ENCODE measurements at regions not wholly inside any gene's neighbourhood (a gene's known extent, or its start where the extent isn't known, plus 50 kb on each side); places are given as distances from the start of the nearest gene placed in this dataset.

GRCh38 chr13:91097269-91097668 is 250.2 kb upstream of the MIR17HG start:
- 78 to 84% methylated on average over 5 of the region's 5 CpGs for WGBS, 2 donors
- Histone ChIP-seq H3K27me3 (ENCODE audit: control insufficient read depth in 1 of 2, insufficient read depth in 2 of 2, low read length in 2 of 2) (no peaks in the 10 kb centered on the region), H3K4me3 (ENCODE audit: low read depth in 1 of 2, low read length in 2 of 2) (no peak overlapping the region), H3K4me1 (ENCODE audit: control insufficient read depth in 2 of 2, insufficient read depth in 2 of 2, low read length in 1 of 2) (no peaks in the 10 kb centered on the region), H3K9me3 (ENCODE audit: control insufficient read depth in 2 of 2, insufficient read depth in 1 of 2, low read depth in 1 of 2, low read length in 1 of 2) (no peaks in the 10 kb centered on the region), H3K36me3 (ENCODE audit: control insufficient read depth in 2 of 2, insufficient read depth in 2 of 2, low read length in 1 of 2) (no peaks in the 10 kb centered on the region), H3K27ac (ENCODE audit: low read depth in 2 of 2, low read length in 1 of 2) (no peak overlapping the region)

DNA sequence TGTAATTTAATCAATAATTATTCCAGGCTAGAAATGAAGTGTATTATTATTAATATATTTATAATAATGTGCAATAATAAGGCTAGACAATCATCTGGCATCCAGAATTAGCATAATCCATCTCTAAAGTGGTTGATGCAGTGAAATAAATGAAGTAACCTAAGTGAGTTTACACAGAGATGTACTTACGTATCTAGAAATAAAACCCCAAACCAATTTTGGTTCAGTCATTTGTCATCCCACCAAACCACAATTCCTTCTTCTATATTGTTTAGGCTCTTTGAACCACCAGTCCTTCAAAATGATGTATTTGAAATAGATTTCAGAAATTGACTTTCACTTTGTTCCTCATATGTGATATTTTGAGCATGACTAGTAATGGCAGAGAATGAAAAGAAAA is 247.6 kb upstream of the MIR17HG start:
- no peak overlapping the region for H3K4me3 ChIP-seq (ENCODE audit: low read depth in 1 of 2, low read length in 2 of 2)
- no peaks in the 10 kb centered on the region for H3K27me3 ChIP-seq (ENCODE audit: control insufficient read depth in 1 of 2, insufficient read depth in 2 of 2, low read length in 2 of 2)
- no peaks in the 10 kb centered on the region for H3K4me1 ChIP-seq (ENCODE audit: control insufficient read depth in 2 of 2, insufficient read depth in 2 of 2, low read length in 1 of 2)
- H3K27ac ChIP-seq (ENCODE audit: low read depth in 2 of 2, low read length in 1 of 2): no peak overlapping the region
- 47 to 76% methylated on average over 1 of the region's 1 CpG for WGBS, 2 donors
- H3K9me3 ChIP-seq (ENCODE audit: control insufficient read depth in 2 of 2, insufficient read depth in 1 of 2, low read depth in 1 of 2, low read length in 1 of 2): no peaks in the 10 kb centered on the region
- H3K36me3 ChIP-seq (ENCODE audit: control insufficient read depth in 2 of 2, insufficient read depth in 2 of 2, low read length in 1 of 2): no peaks in the 10 kb centered on the region

DNA sequence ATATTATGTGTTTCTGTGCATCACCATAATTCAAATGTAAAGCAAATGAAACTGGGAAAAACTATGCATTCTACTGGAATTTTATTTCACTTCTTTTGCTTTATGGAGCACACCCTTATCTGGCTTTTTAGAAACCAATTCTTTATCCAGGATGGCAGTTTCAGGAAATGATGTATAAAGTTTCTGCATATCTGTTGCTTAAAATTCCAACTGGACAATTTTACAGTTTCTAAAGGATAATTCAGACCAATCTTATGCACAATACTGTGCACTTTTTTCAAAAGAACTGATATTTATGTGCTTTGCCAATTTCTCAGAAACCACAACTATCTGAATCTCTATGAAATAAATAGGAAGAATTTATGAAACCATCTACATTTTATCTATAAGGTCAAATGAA is 246.5 kb upstream of the MIR17HG start:
- Histone ChIP-seq H3K4me1 (ENCODE audit: control insufficient read depth in 2 of 2, insufficient read depth in 2 of 2, low read length in 1 of 2) (no peaks in the 10 kb centered on the region), H3K9me3 (ENCODE audit: control insufficient read depth in 2 of 2, insufficient read depth in 1 of 2, low read depth in 1 of 2, low read length in 1 of 2) (no peaks in the 10 kb centered on the region)

DNA sequence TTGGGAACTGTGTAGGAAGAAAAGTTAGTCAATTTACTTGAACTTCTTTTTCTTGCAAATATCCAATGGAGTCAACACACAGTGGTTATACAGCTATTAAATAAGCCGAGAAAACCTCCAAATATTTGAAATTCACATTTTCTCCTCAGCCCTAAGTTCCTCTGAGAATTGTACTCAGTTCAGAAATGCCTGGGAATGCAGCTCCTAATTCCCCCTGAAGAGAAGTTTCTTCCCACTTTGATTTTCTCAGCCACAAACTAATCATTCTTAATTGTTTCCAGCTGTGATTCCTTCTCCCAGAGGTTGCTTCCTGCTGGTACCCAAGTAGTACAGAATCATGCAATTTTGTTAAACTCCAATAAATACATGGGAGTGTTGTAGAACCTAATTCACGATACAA is 246.1 kb upstream of the MIR17HG start:
- no peaks in the 10 kb centered on the region for H3K27me3 ChIP-seq (ENCODE audit: control insufficient read depth in 1 of 2, insufficient read depth in 2 of 2, low read length in 2 of 2)
- no peak overlapping the region for H3K27ac ChIP-seq (ENCODE audit: low read depth in 2 of 2, low read length in 1 of 2)
- H3K36me3 ChIP-seq (ENCODE audit: control insufficient read depth in 2 of 2, insufficient read depth in 2 of 2, low read length in 1 of 2): no peaks in the 10 kb centered on the region
- WGBS, 2 donors: 60 to 63% methylated on average over 2 of the region's 2 CpGs
- H3K4me3 ChIP-seq (ENCODE audit: low read depth in 1 of 2, low read length in 2 of 2): no peak overlapping the region
- H3K4me1 ChIP-seq (ENCODE audit: control insufficient read depth in 2 of 2, insufficient read depth in 2 of 2, low read length in 1 of 2): no peaks in the 10 kb centered on the region
- no peaks in the 10 kb centered on the region for H3K9me3 ChIP-seq (ENCODE audit: control insufficient read depth in 2 of 2, insufficient read depth in 1 of 2, low read depth in 1 of 2, low read length in 1 of 2)

More for the DNA sequence above, 246.5 kb upstream of the MIR17HG start:
- H3K27ac ChIP-seq (ENCODE audit: low read depth in 2 of 2, low read length in 1 of 2): no peak overlapping the region
- H3K4me3 ChIP-seq (ENCODE audit: low read depth in 1 of 2, low read length in 2 of 2): no peak overlapping the region
- no peaks in the 10 kb centered on the region for H3K36me3 ChIP-seq (ENCODE audit: control insufficient read depth in 2 of 2, insufficient read depth in 2 of 2, low read length in 1 of 2)
- H3K27me3 ChIP-seq (ENCODE audit: control insufficient read depth in 1 of 2, insufficient read depth in 2 of 2, low read length in 2 of 2): no peaks in the 10 kb centered on the region

- Histone ChIP-seq H3K27ac (ENCODE audit: low read depth in 2 of 2, low read length in 1 of 2) (no peak overlapping the region), H3K9me3 (ENCODE audit: control insufficient read depth in 2 of 2, insufficient read depth in 1 of 2, low read depth in 1 of 2, low read length in 1 of 2) (no peaks in the 10 kb centered on the region), H3K36me3 (ENCODE audit: control insufficient read depth in 2 of 2, insufficient read depth in 2 of 2, low read length in 1 of 2) (no peaks in the 10 kb centered on the region), H3K4me3 (ENCODE audit: low read depth in 1 of 2, low read length in 2 of 2) (no peak overlapping the region), H3K4me1 (ENCODE audit: control insufficient read depth in 2 of 2, insufficient read depth in 2 of 2, low read length in 1 of 2) (no peaks in the 10 kb centered on the region), H3K27me3 (ENCODE audit: control insufficient read depth in 1 of 2, insufficient read depth in 2 of 2, low read length in 2 of 2) (no peaks in the 10 kb centered on the region)
- 86 to 93% methylated on average over 3 of the region's 3 CpGs for WGBS, 2 donors
Measured at GRCh38 chr13:91105270-91105669, 242.2 kb upstream of the MIR17HG start.

- no peaks in the 10 kb centered on the region for H3K9me3 ChIP-seq (ENCODE audit: control insufficient read depth in 2 of 2, insufficient read depth in 1 of 2, low read depth in 1 of 2, low read length in 1 of 2)
- WGBS, 2 donors: 83 to 91% methylated on average over 2 of the region's 2 CpGs
- no peaks in the 10 kb centered on the region for H3K4me1 ChIP-seq (ENCODE audit: control insufficient read depth in 2 of 2, insufficient read depth in 2 of 2, low read length in 1 of 2)
- H3K4me3 ChIP-seq (ENCODE audit: low read depth in 1 of 2, low read length in 2 of 2): no peak overlapping the region
- no peaks in the 10 kb centered on the region for H3K27me3 ChIP-seq (ENCODE audit: control insufficient read depth in 1 of 2, insufficient read depth in 2 of 2, low read length in 2 of 2)
- no peak overlapping the region for H3K27ac ChIP-seq (ENCODE audit: low read depth in 2 of 2, low read length in 1 of 2)
- no peaks in the 10 kb centered on the region for H3K36me3 ChIP-seq (ENCODE audit: control insufficient read depth in 2 of 2, insufficient read depth in 2 of 2, low read length in 1 of 2)
Measured at GRCh38 chr13:91106565-91106964, 240.9 kb upstream of the MIR17HG start.

- Histone ChIP-seq H3K36me3 (ENCODE audit: control insufficient read depth in 2 of 2, insufficient read depth in 2 of 2, low read length in 1 of 2) (no peaks in the 10 kb centered on the region), H3K4me3 (ENCODE audit: low read depth in 1 of 2, low read length in 2 of 2) (no peak overlapping the region), H3K9me3 (ENCODE audit: control insufficient read depth in 2 of 2, insufficient read depth in 1 of 2, low read depth in 1 of 2, low read length in 1 of 2) (no peaks in the 10 kb centered on the region), H3K27ac (ENCODE audit: low read depth in 2 of 2, low read length in 1 of 2) (no peak overlapping the region), H3K4me1 (ENCODE audit: control insufficient read depth in 2 of 2, insufficient read depth in 2 of 2, low read length in 1 of 2) (no peaks in the 10 kb centered on the region), H3K27me3 (ENCODE audit: control insufficient read depth in 1 of 2, insufficient read depth in 2 of 2, low read length in 2 of 2) (no peaks in the 10 kb centered on the region)
- 85 to 87% methylated on average over 1 of the region's 1 CpG for WGBS, 2 donors
Measured at GRCh38 chr13:91108315-91108714, 239.2 kb upstream of the MIR17HG start.

DNA sequence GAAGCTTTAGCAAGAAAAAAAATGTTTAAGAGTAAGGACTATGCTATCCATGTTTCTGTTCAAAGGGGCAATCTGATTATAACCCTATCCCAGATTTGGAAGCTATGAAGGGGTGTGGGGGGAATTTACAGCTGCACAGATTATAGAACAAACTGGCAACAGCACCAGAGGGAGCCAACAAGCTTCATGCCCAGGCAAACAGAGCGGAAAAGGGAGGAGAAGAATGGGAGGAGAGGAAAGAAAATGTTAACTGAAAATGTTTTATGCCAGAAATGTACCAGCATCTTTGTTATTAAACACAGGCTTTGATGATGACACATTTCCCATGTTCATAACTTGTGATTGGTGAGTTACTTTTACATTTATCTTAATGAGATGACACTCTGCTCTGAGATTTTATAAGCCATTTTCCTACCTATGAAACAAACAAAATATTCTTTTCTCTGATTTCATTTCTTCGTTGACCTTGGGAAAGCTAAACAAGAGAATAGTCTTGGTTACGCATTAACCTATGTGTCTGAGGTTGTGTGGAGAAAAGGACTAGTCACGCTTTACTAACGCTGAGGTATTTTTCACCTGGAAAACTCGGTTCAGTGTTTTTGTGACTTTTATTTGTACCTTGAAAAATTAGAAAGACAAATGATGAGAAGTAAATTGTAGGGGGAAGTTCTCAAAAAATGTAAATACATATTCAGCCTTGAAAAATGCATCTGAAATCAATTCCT is 235.8 kb upstream of the MIR17HG start:
- H3K4me1 ChIP-seq (ENCODE audit: control insufficient read depth in 2 of 2, insufficient read depth in 2 of 2, low read length in 1 of 2): no peaks in the 10 kb centered on the region
- 46% methylated on average over 6 of the region's 6 CpGs for WGBS, 2 donors
- H3K27ac ChIP-seq (ENCODE audit: low read depth in 2 of 2, low read length in 1 of 2): no peak overlapping the region
- H3K36me3 ChIP-seq (ENCODE audit: control insufficient read depth in 2 of 2, insufficient read depth in 2 of 2, low read length in 1 of 2): no peaks in the 10 kb centered on the region
- H3K9me3 ChIP-seq (ENCODE audit: control insufficient read depth in 2 of 2, insufficient read depth in 1 of 2, low read depth in 1 of 2, low read length in 1 of 2): no peaks in the 10 kb centered on the region
- H3K27me3 ChIP-seq (ENCODE audit: control insufficient read depth in 1 of 2, insufficient read depth in 2 of 2, low read length in 2 of 2): no peaks in the 10 kb centered on the region
- H3K4me3 ChIP-seq (ENCODE audit: low read depth in 1 of 2, low read length in 2 of 2): no peak overlapping the region

- 65 to 67% methylated on average over 7 of the region's 7 CpGs for WGBS, 2 donors
- no peaks in the 10 kb centered on the region for H3K36me3 ChIP-seq (ENCODE audit: control insufficient read depth in 2 of 2, insufficient read depth in 2 of 2, low read length in 1 of 2)
- H3K27me3 ChIP-seq (ENCODE audit: control insufficient read depth in 1 of 2, insufficient read depth in 2 of 2, low read length in 2 of 2): no peaks in the 10 kb centered on the region
- H3K4me3 ChIP-seq (ENCODE audit: low read depth in 1 of 2, low read length in 2 of 2): no peak overlapping the region
- no peaks in the 10 kb centered on the region for H3K4me1 ChIP-seq (ENCODE audit: control insufficient read depth in 2 of 2, insufficient read depth in 2 of 2, low read length in 1 of 2)
- H3K27ac ChIP-seq (ENCODE audit: low read depth in 2 of 2, low read length in 1 of 2): no peak overlapping the region
- no peaks in the 10 kb centered on the region for H3K9me3 ChIP-seq (ENCODE audit: control insufficient read depth in 2 of 2, insufficient read depth in 1 of 2, low read depth in 1 of 2, low read length in 1 of 2)
Measured at GRCh38 chr13:91112201-91112923, 235.1 kb upstream of the MIR17HG start.

DNA sequence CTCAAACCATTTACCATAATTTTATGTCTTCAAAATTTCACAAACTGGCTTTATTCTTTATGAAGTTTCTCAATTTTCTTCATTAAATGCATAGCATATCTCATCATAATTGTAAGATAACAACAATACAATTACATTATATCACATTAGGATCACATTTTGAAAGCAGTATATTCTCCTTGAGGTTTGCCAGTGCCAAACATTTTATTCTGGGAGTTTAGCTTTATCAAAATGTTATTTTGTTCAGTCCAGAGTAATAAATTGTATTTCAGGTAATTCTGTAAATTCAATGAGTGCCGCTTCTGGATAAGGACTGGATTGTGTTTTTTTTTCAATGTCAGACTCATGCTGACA is 234.6 kb upstream of the MIR17HG start:
- Histone ChIP-seq H3K27me3 (ENCODE audit: control insufficient read depth in 1 of 2, insufficient read depth in 2 of 2, low read length in 2 of 2) (no peaks in the 10 kb centered on the region), H3K9me3 (ENCODE audit: control insufficient read depth in 2 of 2, insufficient read depth in 1 of 2, low read depth in 1 of 2, low read length in 1 of 2) (no peaks in the 10 kb centered on the region), H3K4me1 (ENCODE audit: control insufficient read depth in 2 of 2, insufficient read depth in 2 of 2, low read length in 1 of 2) (no peaks in the 10 kb centered on the region), H3K27ac (ENCODE audit: low read depth in 2 of 2, low read length in 1 of 2) (no peak overlapping the region), H3K36me3 (ENCODE audit: control insufficient read depth in 2 of 2, insufficient read depth in 2 of 2, low read length in 1 of 2) (no peaks in the 10 kb centered on the region), H3K4me3 (ENCODE audit: low read depth in 1 of 2, low read length in 2 of 2) (no peak overlapping the region)
- 93 to 97% methylated on average over 1 of the region's 1 CpG for WGBS, 2 donors

Measured in esophagus (tissue), 2 donors.